ENCODE measurements at regions not wholly inside any gene's neighbourhood (a gene's known extent, or its start where the extent isn't known, plus 50 kb on each side); places are given as distances from the start of the nearest gene placed in this dataset.

DNA sequence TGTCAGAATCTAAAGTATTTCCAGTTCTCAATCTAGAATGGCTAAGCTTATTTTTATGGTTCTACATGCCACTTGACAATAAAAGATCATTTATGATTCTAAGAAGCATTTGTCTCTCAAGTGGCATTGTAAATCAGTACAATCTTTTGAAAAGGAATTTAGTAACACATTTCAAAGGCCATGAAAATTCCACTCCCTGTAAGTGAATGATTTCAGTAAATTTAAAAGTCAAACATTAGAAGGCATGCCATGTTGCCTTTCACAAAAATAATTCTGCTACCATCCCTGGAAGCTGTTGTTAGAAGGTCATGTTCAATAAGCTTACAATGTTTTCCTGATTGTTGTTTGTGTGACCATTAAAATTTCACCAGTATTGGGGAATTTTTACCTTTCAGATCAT is 142.9 kb downstream of the RPIA start:
- DNase-seq, result no peak

DNA sequence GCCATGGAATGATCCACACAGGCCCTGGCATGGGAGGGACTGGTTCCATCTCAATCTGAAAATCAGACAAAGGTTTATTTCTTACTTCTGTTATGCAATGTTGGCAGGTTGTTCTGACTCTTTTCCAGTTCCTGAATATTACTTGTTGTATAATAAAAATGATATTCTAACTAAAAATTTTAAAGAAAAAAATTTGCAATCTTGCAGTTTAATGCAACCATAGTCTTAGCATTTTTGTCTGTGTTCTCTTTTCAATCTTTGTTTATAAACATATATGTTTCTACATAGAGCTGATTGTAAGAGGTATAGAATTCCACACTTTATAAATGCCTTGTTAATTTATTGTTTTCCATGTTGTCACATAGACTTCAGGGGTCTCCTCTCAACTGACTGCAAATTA is 143.4 kb downstream of the RPIA start:
- no peak for DNase-seq

DNA sequence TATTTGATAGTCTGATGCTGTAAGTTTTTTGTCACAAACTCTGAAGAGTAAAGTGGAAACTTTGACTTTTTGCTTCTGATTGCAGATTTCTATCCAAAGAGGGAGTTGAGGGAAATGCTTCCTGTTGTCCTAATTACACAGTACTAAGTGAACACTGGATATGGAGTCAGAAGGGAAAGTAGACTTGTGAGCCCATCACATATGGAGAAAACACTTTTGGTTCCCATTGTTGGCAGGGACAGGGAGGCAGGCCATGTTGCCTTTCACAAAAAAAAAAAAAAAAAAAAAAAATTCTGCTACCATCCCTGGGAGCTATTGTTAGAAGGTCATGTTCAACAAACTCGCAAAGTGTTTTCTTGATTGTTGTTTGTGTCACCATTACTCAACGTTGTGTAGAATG is 144.3 kb downstream of the RPIA start:
- DNase-seq, result no peak

DNA sequence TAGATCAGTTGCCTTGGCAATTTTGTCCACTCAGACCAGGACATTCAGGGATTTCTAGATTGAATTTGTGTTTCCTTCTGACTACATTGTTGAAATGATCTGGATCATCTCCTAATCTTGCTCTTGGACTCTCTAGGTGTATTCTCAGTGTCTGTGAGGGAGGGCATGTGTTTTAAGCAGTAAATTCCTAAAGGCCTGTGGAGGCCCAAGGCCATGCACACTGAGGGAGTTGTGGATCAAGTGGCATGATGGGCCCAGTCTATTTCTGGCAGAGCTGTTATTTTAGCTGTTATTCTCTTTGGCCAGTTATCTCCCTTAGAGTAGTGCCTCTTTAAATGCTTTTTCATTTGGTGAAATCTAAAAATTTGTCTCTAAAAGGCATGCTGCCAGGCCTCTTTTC is 144.9 kb downstream of the RPIA start:
- no peak for DNase-seq

DNA sequence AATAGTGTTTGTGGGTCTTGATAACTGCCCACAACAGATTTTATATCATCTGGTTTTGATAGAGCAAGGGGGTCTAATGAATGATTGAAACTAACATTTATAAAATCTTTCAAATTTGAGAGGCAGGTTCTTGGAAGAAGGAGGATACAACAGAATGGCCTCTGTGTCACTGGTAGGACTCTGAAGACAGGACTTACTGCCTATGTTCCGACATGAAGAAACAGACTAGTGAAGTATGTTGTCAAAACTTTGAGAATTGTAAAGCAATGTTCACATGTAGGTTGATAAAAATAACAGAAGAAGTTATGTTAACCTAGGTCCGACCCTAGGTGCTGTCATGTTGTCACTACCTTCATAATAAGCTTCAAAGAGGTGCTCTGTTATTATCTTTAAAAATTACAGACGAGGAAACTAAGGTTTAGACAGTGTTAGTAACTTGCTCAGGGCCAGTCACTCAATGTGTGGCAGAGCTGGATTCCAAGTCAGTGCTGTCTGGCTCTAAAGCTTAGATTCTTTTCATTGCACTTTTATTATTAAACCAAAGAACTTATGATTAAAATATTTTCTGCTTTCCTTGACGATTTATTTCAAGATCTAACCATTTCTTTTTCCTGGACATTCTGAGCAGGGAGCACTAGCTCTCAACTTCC is 146.2 kb downstream of the RPIA start:
- DNase-seq, result no peak

DNA sequence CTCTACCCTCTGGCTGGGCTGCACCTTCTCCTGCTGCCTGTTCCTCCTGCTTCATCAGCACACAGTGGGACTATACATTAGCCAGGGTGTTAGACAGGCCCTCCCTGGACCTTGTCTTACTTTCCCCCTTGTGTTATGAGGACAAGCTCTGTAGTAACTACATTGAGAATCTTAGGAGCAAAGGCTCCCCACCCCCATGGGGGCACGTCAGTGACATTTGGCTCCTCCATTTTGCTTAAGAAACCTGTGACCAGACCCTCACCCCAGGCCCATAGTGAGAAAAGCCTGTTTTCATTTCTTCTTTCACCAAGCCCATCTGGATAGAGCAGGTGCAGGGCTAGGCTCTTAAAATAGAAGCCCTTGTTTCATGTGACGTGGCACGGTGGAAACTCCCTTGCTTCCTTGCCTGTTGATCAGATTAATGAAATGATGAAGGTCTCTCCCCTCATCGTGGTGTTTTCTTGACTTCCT is 146.7 kb downstream of the RPIA start:
- DNase-seq, result no peak

DNA sequence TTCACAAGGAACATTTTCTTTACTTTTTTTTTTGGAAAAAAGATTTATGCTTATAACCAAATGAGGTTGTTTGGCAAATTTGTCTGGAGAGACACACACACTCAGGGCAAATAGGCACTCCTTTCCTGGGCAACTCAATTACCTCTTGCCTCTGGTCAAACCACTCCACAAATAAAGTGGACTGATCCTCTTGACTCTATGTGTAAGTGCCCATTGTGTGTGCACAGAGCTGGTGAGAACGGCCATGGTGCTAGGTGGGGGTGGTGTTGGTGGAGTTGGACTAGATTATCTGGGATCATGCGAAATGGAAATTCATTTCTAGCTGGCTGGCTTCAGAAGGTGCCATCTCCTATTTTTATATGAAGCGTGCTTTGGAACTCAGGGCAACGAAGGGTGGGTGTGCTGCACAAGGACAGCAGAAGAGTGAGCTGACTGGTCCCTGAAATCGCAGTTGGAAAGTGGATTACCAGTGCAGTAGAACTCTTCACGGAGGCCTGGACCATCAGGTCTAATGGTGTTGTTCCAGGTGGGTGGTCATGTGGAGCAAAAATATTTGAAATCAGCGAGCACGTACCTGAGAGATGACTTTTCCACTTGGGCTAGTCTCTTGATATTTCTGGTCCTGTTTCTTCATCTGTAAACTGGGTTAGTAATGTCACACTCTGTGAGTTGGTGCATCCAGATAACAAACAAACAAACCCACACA is 149.9 kb downstream of the RPIA start:
- no peak for DNase-seq

DNA sequence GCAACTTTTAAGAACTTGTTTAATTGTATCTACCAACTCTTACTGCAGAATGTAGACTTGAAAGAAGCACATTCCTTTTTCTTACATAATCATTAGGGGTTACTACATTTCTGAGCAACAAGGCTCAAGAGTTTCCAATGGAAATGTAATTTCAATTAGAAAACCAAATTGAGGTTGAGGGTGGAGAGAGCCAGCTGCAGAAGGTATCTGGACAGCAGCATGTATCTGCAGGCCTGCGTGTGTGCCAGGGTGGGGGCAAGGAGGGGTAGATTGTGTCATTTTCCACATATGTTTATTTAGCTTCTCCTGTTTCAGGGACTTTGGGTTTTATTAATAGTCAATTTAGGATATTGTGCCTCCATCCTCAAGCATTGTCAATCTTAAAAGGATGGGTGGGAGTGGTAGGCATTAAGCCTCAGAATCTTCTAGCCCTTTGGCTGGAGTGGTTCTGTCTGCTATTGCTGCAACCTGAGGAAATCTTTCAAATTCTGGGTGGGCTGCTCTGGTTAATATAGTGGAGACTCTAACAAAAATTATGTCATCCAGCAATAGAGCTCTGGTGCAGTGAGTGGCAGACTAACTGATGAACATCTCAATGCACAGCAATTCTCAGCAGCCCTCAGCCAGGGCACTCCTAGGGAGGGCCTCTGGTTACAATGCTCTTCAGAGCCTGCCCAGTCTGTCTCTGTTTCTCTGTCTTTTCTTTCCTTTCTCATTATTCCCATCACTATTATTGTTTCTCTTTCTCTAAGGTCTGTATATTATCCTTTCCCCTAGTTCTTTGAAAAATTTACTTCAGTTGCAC is 151.4 kb downstream of the RPIA start:
- DNase-seq, result no peak

DNA sequence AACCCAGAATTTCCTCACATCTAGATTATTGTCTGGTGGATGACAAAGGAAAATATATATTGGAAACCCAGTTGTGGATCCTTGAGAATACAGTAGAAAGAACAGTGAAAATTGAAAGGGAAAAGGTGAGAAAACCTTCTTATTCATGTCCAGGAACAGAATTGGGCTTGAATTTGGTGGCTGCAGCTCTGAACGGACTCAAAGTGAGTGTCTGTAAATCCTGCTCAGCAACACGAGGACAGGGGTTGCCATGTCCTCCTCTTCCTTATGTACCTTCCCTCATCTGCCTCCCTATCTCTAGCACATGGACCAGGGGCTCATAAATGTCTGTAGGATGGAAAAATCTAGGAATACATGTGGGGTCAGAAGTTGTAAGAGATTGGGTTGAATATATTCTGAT is 152.2 kb downstream of the RPIA start:
- DNase-seq, result no peak

DNA sequence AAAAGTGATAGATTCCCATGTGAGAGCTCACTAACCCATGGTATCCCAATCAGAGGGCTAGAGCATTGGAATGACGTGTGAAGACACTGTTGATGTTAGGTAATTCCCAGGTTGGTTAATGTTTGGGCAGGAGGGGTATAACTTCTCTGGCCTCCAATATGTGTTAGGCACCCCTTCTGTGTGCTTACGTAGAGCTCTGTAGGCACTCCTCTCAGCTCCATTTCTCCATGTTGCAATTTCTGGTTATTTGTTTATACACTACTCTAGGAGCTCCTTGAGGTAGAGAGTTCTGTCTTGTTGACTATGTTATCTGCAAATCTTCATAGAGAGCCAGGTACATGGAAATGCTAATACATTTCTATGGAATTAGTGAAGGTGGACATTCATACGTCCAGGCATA is 153.5 kb downstream of the RPIA start:
- DNase-seq, result no peak

DNA sequence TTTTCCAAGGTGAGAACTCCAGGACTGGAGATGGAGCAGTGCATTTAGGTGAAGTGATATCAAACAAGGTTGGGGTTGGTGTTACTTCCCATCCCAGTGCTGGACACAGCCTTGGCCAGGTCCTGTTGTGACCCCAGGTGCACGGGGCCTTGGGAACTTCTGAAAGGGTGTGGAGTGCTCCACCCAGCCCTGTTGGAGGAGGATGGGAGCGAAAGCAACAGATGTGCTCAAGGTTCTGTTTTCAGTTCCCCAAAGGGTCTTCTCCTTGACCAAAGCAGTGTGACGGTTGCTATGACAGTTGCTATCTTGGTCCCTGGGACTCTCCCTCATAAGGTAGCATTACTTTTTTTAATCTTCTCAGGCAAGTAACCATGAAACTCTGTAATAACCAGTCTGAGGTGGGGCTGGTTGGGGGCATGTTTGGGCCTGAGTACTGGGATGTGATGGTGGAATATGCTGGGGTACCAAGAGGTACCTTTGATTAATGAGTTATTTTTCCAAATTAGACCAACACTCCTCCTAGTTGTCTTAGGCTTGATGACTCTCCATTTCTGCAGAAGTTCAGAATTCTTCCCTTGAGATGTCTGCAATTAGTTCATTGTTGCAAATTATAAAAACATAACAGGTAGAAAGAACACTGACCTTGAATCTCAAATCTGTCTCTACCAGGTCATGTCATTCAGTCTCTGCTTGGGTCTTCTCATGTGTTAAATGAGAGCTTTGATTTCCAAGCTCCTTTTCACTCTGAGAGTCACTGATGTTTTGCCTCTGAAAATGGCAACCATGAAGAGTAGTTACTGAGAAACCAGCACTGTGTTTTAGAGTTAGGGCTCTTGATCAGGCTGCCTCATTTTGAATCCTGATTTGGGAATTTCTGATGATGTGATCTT is 154.5 kb downstream of the RPIA start:
- DNase-seq, result no peak

DNA sequence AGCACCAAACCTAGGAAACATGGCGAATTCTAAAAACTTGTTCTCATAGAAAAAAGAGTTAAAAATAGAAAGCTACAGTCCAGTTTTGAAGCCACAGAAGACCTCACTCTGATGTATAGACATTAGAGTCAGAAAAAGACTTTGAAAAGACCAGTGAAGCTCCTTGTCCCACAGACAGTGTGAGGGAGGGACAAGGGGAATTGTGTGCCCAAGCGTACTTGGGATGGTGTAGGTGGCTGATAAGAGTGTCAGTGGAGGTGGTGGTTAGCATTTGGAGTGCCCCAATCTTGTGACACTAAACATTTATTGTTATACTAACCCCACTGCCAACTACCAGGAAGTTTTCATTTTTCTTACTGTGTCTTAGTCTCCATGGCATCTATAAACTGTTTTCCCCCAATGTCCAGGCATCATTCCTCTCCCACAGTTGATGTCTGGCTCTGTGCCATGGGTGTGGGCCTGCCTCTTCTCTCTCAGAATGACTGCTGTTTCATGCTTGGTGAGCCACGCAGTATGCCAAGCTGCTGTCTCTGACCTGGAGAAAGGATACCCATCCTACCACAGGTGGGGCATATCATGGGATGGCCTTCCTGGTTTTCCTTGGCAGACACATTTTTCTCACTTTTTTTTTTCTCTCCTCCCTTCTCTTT is 161.4 kb downstream of the RPIA start:
- no peak for DNase-seq

DNA sequence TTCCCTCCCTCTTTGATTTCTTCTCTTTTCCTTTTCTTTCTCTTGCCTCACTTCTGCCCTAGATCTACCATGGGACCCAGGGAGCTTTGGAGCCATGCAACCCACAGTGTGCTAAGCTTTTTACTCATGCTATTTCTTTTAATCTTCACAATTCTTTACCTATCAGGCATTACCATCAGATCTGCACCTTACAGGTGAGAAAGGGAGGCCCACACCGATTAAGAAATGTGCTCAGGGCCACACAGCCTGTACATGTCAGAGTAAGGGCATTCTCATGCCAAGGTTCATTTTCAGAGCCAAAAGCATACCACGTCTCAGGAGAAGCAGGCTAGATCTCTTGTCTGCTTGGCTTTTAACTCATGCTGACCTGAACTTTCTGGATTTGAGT is 161.9 kb downstream of the RPIA start:
- DNase-seq, result no peak

DNA sequence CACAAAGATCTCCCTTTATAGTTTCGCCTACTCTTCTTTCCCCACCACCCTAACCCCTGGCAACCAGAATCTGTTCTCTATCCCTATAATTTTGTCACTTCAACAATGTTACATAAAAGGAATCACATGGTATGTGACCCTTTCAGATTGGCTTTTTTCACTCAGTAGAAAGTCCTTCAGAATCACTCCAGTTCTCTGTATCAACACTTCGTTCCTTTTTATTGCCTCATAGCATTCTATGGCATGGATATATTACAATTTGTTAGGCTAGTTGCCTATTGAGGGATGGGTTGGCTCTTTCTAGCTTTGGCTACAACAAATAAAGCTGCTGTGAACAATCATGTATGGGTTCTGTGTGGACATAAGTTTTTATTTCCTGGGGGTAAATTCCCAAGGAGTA is 163.1 kb downstream of the RPIA start:
- no peak for DNase-seq

DNA sequence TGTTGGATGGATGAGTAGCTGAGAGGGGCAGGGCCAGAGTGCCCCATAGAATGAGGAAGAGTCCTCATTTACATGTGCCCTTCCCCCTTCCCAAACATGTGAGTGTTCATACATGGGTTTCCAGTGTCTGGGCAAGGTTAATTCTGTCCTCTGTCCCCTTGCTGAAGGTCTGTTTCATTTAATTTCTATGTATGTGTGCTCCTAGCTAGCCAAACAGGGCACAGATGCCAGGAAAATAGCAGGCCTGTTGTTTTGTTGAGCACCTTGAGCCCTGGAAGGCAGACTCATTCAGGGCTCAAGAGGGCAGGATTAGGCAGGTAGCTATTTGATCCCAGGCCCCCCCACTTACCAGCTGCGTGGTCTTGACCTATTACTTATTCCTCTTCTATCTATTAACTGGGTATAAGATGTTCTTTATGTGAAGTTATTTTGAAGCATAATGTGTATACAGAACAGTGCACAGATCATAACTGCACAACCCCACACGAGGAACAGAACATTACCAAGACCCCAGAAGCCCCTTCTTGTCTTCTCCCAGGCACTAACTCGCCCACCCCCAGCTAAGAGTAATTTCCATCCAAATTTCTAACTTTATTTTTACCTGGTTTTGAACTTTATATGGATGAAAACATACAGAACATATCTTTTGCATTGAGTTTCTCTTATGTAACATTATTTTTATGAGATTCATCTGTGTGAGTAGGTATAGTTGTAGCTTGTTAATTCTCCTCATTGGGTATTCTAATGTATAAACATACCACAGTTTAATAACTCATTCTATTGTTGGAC is 164.3 kb downstream of the RPIA start:
- no peak for DNase-seq

DNA sequence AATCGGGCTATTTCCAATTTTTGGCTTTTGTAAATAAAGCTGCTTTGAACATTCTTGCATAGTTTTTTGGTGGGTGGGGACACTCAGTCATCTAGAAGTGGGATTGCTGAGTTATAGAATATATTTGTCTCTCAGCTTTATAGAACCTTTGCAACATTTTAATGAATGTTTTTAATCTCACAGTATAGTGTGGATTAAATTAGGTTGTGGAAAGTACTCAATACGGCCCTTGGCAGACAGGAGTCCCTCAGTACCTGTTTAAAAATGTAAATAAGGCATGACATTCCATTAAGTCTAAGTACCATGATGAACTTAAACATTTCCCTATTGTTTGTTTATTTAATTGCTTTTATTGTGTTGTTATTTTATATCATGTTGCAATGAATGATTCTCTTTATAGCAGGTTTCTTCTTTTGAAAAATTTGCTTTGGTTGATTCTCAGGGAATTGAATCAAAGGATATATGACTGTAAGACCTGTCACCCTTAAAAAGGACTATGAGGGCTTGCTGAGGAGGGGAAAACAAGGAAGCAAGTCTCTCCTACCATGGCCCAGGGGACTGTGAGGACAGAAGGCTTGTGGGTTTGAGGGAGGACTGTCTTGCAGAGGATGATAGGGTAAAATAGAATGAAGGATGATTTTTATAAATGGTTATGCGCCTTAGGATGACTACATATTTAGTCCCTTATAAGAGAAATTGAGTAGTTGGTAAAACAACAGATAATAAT is 165.1 kb downstream of the RPIA start:
- DNase-seq, result no peak

DNA sequence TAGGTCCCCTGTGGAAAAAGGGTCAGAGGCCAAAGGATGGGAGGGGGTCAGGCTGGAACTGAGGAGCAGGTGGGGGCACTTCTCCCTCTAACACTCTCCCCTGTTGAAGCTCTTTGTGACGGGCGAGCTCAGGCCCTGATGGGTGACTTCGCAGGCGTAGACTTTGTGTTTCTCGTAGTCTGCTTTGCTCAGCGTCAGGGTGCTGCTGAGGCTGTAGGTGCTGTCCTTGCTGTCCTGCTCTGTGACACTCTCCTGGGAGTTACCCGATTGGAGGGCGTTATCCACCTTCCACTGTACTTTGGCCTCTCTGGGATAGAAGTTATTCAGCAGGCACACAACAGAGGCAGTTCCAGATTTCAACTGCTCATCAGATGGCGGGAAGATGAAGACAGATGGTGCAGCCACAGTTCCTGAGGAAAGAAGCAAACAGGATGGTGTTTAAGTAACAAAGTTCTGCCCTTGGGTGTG is 165.8 kb downstream of the RPIA start:
- no peak for DNase-seq

DNA sequence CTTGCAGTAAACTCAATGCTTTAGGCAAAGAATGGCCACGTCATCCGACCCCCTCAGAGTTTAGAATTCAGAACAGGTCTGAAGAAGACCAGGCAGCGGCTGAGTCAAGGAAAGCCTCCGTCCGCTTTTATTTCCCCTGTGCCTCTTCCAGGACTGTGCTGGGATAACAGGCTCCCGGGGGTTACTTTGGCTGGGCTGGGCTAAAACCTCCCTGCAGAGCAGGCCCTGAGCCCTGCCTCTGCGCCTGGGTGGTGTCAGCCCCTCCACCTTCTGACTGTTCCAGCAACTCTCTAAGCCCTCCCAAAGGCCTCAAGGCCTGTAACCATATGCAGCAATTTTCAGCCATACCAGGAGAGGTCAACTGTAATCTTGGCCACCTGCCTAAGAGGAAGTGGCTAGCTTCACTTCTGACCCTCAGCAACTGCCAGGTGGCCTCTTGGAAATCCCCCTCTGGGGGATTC is 166.5 kb downstream of the RPIA start:
- no peak for DNase-seq

DNA sequence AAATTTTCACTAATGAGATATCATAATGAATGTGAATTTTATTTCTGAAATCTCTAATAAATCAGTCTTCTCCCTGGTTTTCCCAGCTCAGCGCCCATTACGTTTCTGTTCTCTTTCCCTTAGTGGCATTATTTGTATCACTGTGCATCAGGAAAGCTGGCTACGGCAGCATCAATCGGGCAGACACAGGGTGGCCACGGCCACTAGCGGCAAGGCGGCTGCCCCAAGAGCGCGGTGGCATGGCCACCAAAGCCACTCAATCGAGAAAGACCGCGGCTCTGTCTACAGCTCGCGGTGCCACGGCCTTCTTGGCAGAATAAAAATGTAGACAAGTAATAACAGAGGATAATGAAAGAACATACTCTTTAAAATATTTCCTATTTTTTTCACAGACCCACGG is 168.0 kb downstream of the RPIA start:
- no peak for DNase-seq

DNA sequence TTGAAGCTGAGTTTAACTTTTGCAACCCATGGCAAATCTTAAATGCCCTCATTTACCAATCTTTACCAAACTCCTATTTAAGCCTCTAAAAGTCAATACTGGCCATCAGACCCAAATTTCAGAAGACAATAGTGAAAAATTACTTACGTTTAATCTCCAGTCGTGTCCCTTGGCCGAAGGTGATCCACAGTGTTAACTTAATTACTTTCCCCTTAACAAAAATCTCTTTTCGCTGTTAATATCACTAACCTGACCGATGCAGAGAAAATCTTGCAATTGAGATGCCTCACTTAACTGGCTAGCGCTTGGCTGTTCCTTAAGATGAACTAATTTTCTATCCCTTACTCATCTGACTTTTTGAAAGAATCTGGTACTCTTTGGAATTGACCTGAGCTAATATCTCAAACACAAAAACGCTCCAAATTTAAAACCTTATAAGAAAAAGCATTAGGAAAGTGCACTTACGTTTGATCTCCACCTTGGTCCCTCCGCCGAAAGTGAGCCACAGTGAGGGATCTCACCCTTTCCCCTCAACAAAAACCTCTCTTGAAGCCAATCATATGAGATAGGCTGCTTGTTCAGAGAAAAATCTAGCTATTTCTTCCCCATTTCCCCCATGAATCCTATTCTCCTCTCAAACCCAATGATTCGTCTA is 169.1 kb downstream of the RPIA start:
- DNase-seq, result no peak
